ENCODE measurements at regions not wholly inside any gene's neighbourhood (a gene's known extent, or its start where the extent isn't known, plus 50 kb on each side); places are given as distances from the start of the nearest gene placed in this dataset.

DNA sequence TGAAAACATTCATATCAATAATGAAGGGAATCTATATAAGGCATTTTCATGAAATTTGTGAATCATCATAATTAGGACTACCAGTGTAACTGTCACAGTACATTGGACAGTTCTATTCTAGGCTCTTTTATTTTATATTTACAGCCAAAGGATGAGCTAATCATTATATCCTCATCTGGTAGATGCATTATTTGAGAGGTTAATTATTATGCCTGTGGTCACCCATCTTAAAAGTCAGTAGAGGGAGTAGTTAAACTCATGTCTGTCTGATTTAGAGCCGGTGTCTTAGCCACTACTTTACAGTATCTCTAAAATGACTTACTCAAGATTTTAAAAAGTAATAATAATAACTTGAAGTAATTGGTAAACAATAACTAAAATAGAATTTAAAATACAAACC is 899.3 kb upstream of the MAP3K7 start:
- TF ChIP-seq CTCF (conservative IDR thresholded peaks at IDR 0.05; ENCODE audit: low read depth, low read length) (no peak), EZH2phosphoT487 (IDR thresholded peaks at IDR 0.05; ENCODE audit: borderline replicate concordance, low read length) (no peak)

All from PC-3 (cell line).